ENCODE measurements at regions not wholly inside any gene's neighbourhood (a gene's known extent, or its start where the extent isn't known, plus 50 kb on each side); places are given as distances from the start of the nearest gene placed in this dataset.

- peak; percentile 68 for DNase-seq (ENCODE audit: low spot score)
These were observed 117.8 kb upstream of the NXT1 start for GRCh38 chr20:23232679-23233308.

GRCh38 chr20:23232219-23232581 lies 118.4 kb upstream of the NXT1 start:
- DNase-seq (ENCODE audit: low spot score), result no peak

GRCh38 chr20:23231561-23232218 lies 118.9 kb upstream of the NXT1 start:
- DNase-seq (ENCODE audit: low spot score), result no peak

GRCh38 chr20:23230766-23231385 lies 119.7 kb upstream of the NXT1 start:
- DNase-seq (ENCODE audit: low spot score), result no peak

GRCh38 chr20:23229989-23230388 lies 120.6 kb upstream of the NXT1 start:
- no peak for DNase-seq (ENCODE audit: low spot score)

- peak; percentile 18 for DNase-seq (ENCODE audit: low spot score)
These were observed 121.7 kb upstream of the NXT1 start for GRCh38 chr20:23228912-23229311.

- DNase-seq (ENCODE audit: low spot score), result peak; percentile 37
These were observed 122.6 kb upstream of the NXT1 start for GRCh38 chr20:23227976-23228375.

- peak; percentile 59 for DNase-seq (ENCODE audit: low spot score)
These were observed 123.3 kb upstream of the NXT1 start for GRCh38 chr20:23227274-23227673.

GRCh38 chr20:23226612-23227265 lies 123.9 kb upstream of the NXT1 start:
- DNase-seq (ENCODE audit: low spot score), result peak; percentile 26

- DNase-seq (ENCODE audit: low spot score), result peak; percentile 87
These were observed 125.1 kb upstream of the NXT1 start for GRCh38 chr20:23225407-23226060.

- DNase-seq (ENCODE audit: low spot score), result peak; percentile 69
These were observed 125.8 kb upstream of the NXT1 start for GRCh38 chr20:23224806-23225205.

- DNase-seq (ENCODE audit: low spot score), result peak; percentile 24
These were observed 126.5 kb upstream of the NXT1 start for GRCh38 chr20:23223908-23224580.

- DNase-seq (ENCODE audit: low spot score), result no peak
These were observed 127.9 kb upstream of the NXT1 start for GRCh38 chr20:23222531-23223200.

- no peak for DNase-seq (ENCODE audit: low spot score)
These were observed 130.9 kb upstream of the CD93 start for GRCh38 chr20:23217023-23217422.

- no peak for DNase-seq (ENCODE audit: low spot score)
These were observed 129.3 kb upstream of the CD93 start for GRCh38 chr20:23215344-23215995.

GRCh38 chr20:23214903-23215302 lies 128.8 kb upstream of the CD93 start:
- no peak for DNase-seq (ENCODE audit: low spot score)

- DNase-seq (ENCODE audit: low spot score), result no peak
These were observed 126.4 kb upstream of the CD93 start for GRCh38 chr20:23212464-23212995.

- DNase-seq (ENCODE audit: low spot score), result no peak
These were observed 125.9 kb upstream of the CD93 start for GRCh38 chr20:23212011-23212410.

- no peak for DNase-seq (ENCODE audit: low spot score)
These were observed 125.0 kb upstream of the CD93 start for GRCh38 chr20:23211164-23211563.

All from mesenteric fat pad (tissue), 1 donor.